ENCODE measurements at regions not wholly inside any gene's neighbourhood (a gene's known extent, or its start where the extent isn't known, plus 50 kb on each side); places are given as distances from the start of the nearest gene placed in this dataset.

DNA sequence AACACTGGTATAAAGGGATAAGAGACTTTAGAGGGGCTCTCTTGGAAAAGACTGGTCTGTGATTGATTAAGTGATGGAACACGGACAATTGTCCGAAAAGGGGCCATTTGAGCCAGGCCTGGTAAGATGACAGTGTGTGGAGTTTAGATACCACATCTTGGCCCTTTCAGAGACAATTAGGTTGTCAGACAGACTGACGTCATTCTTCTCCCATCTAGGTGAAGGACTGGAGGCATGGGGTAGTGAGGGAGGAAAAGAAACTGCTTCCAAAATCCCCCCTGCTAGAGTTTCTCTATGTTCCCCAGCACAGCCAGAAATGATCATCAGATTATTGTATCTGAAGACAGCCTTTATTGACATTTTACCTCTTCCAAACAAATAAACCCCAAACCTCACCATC is 84.8 kb upstream of the MYO3A start:
- H3K4me1 ChIP-seq, result no peaks in the 10 kb centered on the region
- no peak overlapping the region for H3K4me3 ChIP-seq
- TF ChIP-seq POLR2A (IDR thresholded peaks at IDR 0.05), result no peak
- TF ChIP-seq, protein P1, sequence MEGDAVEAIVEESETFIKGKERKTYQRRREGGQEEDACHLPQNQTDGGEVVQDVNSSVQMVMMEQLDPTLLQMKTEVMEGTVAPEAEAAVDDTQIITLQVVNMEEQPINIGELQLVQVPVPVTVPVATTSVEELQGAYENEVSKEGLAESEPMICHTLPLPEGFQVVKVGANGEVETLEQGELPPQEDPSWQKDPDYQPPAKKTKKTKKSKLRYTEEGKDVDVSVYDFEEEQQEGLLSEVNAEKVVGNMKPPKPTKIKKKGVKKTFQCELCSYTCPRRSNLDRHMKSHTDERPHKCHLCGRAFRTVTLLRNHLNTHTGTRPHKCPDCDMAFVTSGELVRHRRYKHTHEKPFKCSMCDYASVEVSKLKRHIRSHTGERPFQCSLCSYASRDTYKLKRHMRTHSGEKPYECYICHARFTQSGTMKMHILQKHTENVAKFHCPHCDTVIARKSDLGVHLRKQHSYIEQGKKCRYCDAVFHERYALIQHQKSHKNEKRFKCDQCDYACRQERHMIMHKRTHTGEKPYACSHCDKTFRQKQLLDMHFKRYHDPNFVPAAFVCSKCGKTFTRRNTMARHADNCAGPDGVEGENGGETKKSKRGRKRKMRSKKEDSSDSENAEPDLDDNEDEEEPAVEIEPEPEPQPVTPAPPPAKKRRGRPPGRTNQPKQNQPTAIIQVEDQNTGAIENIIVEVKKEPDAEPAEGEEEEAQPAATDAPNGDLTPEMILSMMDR (IDR thresholded peaks at IDR 0.05), result no peak
- H3K27ac ChIP-seq, result no peak overlapping the region
- no peaks in the 10 kb centered on the region for H3K9me3 ChIP-seq
- ATAC-seq (no peak), DNase-seq (no peak)
- H3K27me3 ChIP-seq, result no peaks in the 10 kb centered on the region
- 77 to 87% (median 80%) methylated on average over 3 of the region's 3 CpGs for WGBS, 4 donors
- H3K36me3 ChIP-seq, result no peaks in the 10 kb centered on the region
- intact Hi-C loops (cut with DNase I), result no loop called here

DNA sequence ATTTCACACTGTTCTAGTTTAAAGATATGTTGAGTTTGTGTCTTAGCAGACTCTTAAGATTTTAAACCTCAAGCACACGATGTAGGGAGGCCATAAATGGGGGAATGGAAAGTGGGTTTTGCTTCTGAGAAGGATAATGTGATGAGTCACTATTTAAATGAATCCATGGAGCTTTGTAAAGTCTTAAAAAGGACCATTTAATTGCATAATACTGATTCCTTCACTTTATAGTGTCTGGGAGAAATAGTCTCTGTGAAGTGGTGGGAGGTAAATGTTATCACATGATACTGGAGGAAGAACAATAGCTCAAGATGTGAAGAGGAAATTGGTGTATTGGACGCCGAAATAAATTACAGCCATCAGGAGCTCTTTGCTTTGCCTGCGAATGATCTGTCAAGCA is 84.0 kb upstream of the MYO3A start:
- no peak overlapping the region for H3K4me3 ChIP-seq
- TF ChIP-seq POLR2A (IDR thresholded peaks at IDR 0.05), result no peak
- TF ChIP-seq, protein P1 (IDR thresholded peaks at IDR 0.05), result no peak
- no peaks in the 10 kb centered on the region for H3K27me3 ChIP-seq
- H3K36me3 ChIP-seq, result no peaks in the 10 kb centered on the region
- H3K9me3 ChIP-seq, result no peaks in the 10 kb centered on the region
- intact Hi-C loops (cut with DNase I), result no loop called here
- 49 to 57% (median 51%) methylated on average over 4 of the region's 4 CpGs for WGBS, 4 donors
- DNase-seq (no peak), ATAC-seq (no peak)
- H3K4me1 ChIP-seq, result no peaks in the 10 kb centered on the region
- H3K27ac ChIP-seq, result no peak overlapping the region

DNA sequence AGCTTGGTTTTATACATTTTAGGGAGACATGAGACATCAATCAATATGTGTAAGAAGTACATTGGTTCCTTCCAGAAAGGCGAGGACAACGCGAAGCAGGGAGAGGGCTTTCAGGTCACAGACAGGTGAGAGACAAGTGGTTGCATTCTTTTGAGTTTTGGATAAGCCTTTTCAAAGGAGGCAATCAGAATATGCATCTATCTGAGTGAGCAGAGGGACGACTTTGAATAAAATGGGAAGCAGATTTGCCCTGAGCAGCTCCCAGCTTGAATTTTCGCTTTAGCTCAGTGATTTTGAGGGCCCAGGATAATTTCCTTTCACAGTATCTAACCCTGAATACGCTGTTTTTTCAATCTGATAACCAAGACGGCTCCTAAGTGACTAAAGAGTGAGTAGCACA is 82.5 kb upstream of the MYO3A start:
- TF ChIP-seq, protein P1 (IDR thresholded peaks at IDR 0.05), result no peak
- no peak for TF ChIP-seq POLR2A (IDR thresholded peaks at IDR 0.05)
- Histone ChIP-seq H3K27ac (no peak overlapping the region), H3K36me3 (no peaks in the 10 kb centered on the region), H3K4me1 (no peaks in the 10 kb centered on the region), H3K27me3 (no peaks in the 10 kb centered on the region), H3K4me3 (no peak overlapping the region), H3K9me3 (no peaks in the 10 kb centered on the region)
- ATAC-seq (no peak), DNase-seq (no peak)
- intact Hi-C loops (cut with DNase I), result no loop called here
- 39 to 48% (median 43%) methylated on average over 7 of the region's 7 CpGs for WGBS, 4 donors

DNA sequence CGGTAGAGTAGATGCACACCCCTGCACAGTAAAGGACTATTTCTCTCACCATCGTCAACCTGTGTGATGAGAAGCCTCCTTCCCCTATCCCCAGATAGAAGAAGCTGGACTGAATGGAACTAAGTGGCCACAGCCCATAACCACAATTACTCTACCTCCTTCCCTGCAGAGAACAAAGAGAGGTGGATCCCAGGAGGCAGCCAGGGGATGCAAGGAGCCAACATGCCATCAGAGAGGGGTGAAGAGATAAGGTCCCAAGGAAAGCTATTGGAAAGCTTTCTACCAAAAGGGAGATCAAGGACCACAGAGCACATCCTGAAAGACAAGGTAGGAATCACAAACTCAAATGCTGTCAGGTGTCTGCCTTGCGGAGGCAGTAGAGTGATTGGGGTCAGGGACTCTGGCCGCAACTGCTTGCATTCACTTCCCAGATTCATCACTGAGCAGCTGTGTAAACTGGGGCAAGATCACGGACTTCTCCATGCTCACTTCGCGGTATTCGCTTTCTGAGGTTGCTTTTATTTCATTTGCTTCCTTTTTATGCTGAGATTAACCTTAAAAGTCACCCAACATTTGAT is 81.6 kb upstream of the MYO3A start:
- DNase-seq, result no peak
- TF ChIP-seq, protein P1 (IDR thresholded peaks at IDR 0.05), result no peak
- no peak for TF ChIP-seq POLR2A (IDR thresholded peaks at IDR 0.05)
- no peak overlapping the region for H3K27ac ChIP-seq
- H3K9me3 ChIP-seq, result no peaks in the 10 kb centered on the region
- H3K36me3 ChIP-seq, result no peaks in the 10 kb centered on the region
- intact Hi-C loops (cut with DNase I), result no loop called here
- no peaks in the 10 kb centered on the region for H3K27me3 ChIP-seq
- H3K4me1 ChIP-seq, result no peaks in the 10 kb centered on the region
- no peak overlapping the region for H3K4me3 ChIP-seq
- no peak for ATAC-seq
- 76 to 86% (median 84%) methylated on average over 8 of the region's 8 CpGs for WGBS, 4 donors
